ENCODE measurements at regions not wholly inside any gene's neighbourhood (a gene's known extent, or its start where the extent isn't known, plus 50 kb on each side); places are given as distances from the start of the nearest gene placed in this dataset.

DNA sequence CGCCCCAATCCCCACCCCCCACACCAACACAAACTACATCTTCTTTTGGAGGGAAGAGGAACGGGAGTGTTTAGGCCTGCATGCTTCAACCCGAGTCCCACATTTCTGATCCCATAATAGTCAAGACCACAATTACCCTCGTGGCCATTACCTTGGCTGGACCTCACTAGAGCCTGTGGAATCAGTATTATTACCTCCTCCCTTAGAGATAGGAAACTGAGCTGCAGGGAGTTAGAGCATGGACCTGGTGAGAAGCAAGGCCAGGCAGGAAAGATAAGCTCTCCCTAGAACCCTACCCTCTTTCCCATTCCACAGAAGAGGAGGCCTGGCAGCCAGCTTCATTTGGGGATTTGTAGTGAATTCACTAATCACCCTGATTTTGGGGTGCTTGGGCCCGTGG, 74.1 kb downstream of the NCR2 start:
- TF ChIP-seq, protein P1, sequence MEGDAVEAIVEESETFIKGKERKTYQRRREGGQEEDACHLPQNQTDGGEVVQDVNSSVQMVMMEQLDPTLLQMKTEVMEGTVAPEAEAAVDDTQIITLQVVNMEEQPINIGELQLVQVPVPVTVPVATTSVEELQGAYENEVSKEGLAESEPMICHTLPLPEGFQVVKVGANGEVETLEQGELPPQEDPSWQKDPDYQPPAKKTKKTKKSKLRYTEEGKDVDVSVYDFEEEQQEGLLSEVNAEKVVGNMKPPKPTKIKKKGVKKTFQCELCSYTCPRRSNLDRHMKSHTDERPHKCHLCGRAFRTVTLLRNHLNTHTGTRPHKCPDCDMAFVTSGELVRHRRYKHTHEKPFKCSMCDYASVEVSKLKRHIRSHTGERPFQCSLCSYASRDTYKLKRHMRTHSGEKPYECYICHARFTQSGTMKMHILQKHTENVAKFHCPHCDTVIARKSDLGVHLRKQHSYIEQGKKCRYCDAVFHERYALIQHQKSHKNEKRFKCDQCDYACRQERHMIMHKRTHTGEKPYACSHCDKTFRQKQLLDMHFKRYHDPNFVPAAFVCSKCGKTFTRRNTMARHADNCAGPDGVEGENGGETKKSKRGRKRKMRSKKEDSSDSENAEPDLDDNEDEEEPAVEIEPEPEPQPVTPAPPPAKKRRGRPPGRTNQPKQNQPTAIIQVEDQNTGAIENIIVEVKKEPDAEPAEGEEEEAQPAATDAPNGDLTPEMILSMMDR (IDR thresholded peaks at IDR 0.05; ENCODE audit: insufficient read depth, low read length, poor library complexity, severe bottlenecking): no peak
- Histone ChIP-seq H3K27me3 (replicated peaks; ENCODE audit: control insufficient read depth, insufficient read depth, low read length) (no peaks in the 10 kb centered on the region; the same call in none of the 2 replicates), H3K4me3 (replicated peaks; ENCODE audit: low read depth, low read length) (no peak overlapping the region), H3K36me3 (ENCODE audit: control insufficient read depth, insufficient read depth, low read length) (no peaks in the 10 kb centered on the region)
- no peak for DNase-seq (ENCODE audit: extremely low read depth, insufficient read length)

DNA sequence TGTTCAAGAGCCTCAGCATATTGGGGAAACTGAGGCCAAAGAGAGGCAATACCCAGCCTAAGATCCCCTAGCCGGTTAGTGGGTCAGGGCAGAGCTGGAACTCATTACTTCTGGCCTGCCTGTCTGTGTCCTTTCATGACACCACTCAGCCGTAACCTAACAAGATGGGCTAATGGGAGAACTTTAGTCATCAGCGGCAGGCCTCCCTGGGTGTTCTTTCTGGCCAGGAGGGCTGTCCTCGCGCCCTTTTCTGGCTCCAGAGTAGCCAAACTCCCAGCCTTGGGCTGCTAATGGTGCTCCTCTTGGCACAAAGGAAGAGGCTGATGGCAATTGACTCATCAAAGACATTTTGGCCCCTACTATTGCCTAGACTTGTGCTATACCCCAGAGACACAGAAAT, 76.6 kb downstream of the NCR2 start:
- no peak for DNase-seq (ENCODE audit: extremely low read depth, insufficient read length)
- no peaks in the 10 kb centered on the region for H3K36me3 ChIP-seq (ENCODE audit: control insufficient read depth, insufficient read depth, low read length)
- peaks cover 3% of the 10 kb centered on the region for H3K27me3 ChIP-seq (replicated peaks; ENCODE audit: control insufficient read depth, insufficient read depth, low read length)
- H3K4me3 ChIP-seq (replicated peaks; ENCODE audit: low read depth, low read length): no peak overlapping the region
- TF ChIP-seq, protein P1 (IDR thresholded peaks at IDR 0.05; ENCODE audit: insufficient read depth, low read length, poor library complexity, severe bottlenecking): no peak

DNA sequence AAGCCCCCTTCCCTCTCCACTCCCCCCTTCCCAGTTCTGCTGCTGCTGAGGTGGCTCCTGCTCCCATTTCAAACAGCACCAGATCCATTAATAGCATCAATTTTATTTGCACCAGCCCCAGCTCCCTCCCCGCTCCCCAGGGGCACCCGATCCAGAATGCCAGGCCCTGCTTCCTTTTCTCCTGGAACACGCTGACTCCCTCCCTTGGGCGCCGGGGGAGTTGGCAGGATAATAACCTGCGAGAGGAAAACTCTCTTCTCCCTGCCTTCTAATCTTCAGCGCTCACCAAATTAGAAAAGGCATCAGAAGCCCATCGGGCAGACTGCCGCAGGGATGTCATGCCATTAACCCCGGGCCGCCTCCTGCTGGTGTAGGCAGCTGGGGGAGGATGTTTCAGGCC, 77.8 kb downstream of the NCR2 start:
- TF ChIP-seq, protein P1 (IDR thresholded peaks at IDR 0.05; ENCODE audit: insufficient read depth, low read length, poor library complexity, severe bottlenecking): no peak
- DNase-seq (ENCODE audit: extremely low read depth, insufficient read length): no peak
- no peaks in the 10 kb centered on the region for H3K36me3 ChIP-seq (ENCODE audit: control insufficient read depth, insufficient read depth, low read length)
- no peak overlapping the region for H3K4me3 ChIP-seq (replicated peaks; ENCODE audit: low read depth, low read length)
- H3K27me3 ChIP-seq (replicated peaks; ENCODE audit: control insufficient read depth, insufficient read depth, low read length): peaks cover 3% of the 10 kb centered on the region

DNA sequence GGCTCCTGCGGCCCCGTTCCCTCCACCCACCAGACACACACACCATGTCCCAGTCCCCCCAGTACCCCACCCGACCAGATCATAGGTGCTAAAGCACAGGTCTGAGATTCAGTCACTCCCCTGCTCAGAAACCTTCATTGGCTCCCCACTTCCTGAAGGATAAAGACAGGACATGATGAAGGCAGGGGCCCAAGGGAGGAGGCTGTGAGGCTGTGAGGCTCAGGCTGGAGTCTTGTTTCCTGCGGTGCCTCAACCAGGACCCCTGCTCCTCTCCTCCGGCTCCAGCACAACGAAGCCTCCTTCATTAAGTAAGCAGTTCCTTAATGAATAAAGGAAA, 81.1 kb downstream of the NCR2 start:
- no peak for DNase-seq (ENCODE audit: extremely low read depth, insufficient read length)
- Histone ChIP-seq H3K36me3 (ENCODE audit: control insufficient read depth, insufficient read depth, low read length) (no peaks in the 10 kb centered on the region), H3K4me3 (replicated peaks; ENCODE audit: low read depth, low read length) (no peak overlapping the region), H3K27me3 (replicated peaks; ENCODE audit: control insufficient read depth, insufficient read depth, low read length) (peaks cover 3% of the 10 kb centered on the region)
- TF ChIP-seq, protein P1 (IDR thresholded peaks at IDR 0.05; ENCODE audit: insufficient read depth, low read length, poor library complexity, severe bottlenecking): no peak

DNA sequence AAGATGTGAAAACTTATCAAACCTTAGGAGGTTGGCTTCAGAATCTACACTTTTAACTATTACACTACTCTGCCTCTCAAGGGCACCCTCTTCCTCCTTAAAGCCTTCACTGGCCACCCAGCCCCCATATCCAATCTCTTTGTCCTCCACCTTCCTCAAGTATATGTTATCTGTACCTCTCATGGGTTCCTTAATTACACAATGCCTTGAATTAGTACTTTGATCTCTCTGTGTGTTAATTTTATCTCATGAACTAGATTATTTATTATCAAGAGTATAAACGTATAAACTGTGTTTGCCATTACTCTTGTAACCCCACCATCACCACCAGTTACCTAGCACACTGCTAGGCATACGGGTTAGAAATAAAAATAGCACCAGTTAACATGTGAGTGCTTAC, 83.3 kb downstream of the NCR2 start:
- TF ChIP-seq, protein P1 (IDR thresholded peaks at IDR 0.05; ENCODE audit: insufficient read depth, low read length, poor library complexity, severe bottlenecking): no peak
- no peak for DNase-seq (ENCODE audit: extremely low read depth, insufficient read length)
- Histone ChIP-seq H3K27me3 (replicated peaks; ENCODE audit: control insufficient read depth, insufficient read depth, low read length) (peaks cover 5% of the 10 kb centered on the region), H3K36me3 (ENCODE audit: control insufficient read depth, insufficient read depth, low read length) (no peaks in the 10 kb centered on the region), H3K4me3 (replicated peaks; ENCODE audit: low read depth, low read length) (no peak overlapping the region)

DNA sequence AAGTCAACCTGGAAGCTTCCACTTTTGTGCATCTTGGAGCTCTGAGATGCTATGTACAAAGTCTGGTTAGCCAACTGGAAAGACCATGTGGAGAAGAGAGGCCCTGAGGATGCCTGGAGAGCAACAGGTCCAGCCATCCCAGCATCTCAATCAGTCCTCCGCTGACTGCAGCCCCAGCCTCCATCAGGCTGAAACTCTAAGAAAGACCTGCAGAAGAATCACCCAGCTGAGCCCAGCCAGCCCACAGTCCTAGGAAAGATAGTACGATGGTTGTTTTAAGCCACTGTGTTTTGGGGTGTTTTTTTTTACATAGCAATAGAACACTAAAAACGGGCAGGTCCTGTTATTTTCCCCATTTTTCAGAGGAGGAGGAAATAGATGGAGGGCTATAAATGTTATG, 84.0 kb downstream of the NCR2 start:
- Histone ChIP-seq H3K36me3 (ENCODE audit: control insufficient read depth, insufficient read depth, low read length) (no peaks in the 10 kb centered on the region), H3K27me3 (replicated peaks; ENCODE audit: control insufficient read depth, insufficient read depth, low read length) (peaks cover 5% of the 10 kb centered on the region), H3K4me3 (replicated peaks; ENCODE audit: low read depth, low read length) (no peak overlapping the region)
- TF ChIP-seq, protein P1 (IDR thresholded peaks at IDR 0.05; ENCODE audit: insufficient read depth, low read length, poor library complexity, severe bottlenecking): no peak
- DNase-seq (ENCODE audit: extremely low read depth, insufficient read length): no peak
